Esophagus squamous epithelium (tissue), 4 donors: ENCODE measurements at regions not wholly inside any gene's neighbourhood (a gene's known extent, or its start where the extent isn't known, plus 50 kb on each side); places are given as distances from the start of the nearest gene placed in this dataset.

Experiments
- POLR2A ChIP-seq, 4 donors: fragments of 450-650 bp; IDR thresholded peaks; one replicate each; pipeline ENCODE4 v1.6.1; 2017; ENCODE audit warnings: antibody characterized with exemption in 4 of 4, mild to moderate bottlenecking in 4 of 4, moderate library complexity in 3 of 4
- TF ChIP-seq, protein P1 (sequence below), 6 experiments: fragments of 450-650 bp in 4 of 6; fragments of 200-600 bp in 2 of 6; sonication (generic) in 2 of 6; IDR thresholded peaks; one replicate each; pipeline ENCODE4 v1.5.1; 2016 to 2019; ENCODE audit warnings: antibody characterized with exemption in 6 of 6, mild to moderate bottlenecking in 4 of 6, moderate library complexity in 4 of 6

- TF ChIP-seq, protein P1, sequence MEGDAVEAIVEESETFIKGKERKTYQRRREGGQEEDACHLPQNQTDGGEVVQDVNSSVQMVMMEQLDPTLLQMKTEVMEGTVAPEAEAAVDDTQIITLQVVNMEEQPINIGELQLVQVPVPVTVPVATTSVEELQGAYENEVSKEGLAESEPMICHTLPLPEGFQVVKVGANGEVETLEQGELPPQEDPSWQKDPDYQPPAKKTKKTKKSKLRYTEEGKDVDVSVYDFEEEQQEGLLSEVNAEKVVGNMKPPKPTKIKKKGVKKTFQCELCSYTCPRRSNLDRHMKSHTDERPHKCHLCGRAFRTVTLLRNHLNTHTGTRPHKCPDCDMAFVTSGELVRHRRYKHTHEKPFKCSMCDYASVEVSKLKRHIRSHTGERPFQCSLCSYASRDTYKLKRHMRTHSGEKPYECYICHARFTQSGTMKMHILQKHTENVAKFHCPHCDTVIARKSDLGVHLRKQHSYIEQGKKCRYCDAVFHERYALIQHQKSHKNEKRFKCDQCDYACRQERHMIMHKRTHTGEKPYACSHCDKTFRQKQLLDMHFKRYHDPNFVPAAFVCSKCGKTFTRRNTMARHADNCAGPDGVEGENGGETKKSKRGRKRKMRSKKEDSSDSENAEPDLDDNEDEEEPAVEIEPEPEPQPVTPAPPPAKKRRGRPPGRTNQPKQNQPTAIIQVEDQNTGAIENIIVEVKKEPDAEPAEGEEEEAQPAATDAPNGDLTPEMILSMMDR (IDR thresholded peaks at IDR 0.05) = no peak
- no peak for TF ChIP-seq POLR2A (IDR thresholded peaks at IDR 0.05)
Measured at GRCh38 chr21:18950045-18950740, 546.6 kb upstream of the TMPRSS15 start.
